KMS-11 (cell line): ENCODE measurements at regions not wholly inside any gene's neighbourhood (a gene's known extent, or its start where the extent isn't known, plus 50 kb on each side); places are given as distances from the start of the nearest gene placed in this dataset.

Experiments
- H2AFZ ChIP-seq: fragments of 200-600 bp; sonication (generic); 2 replicates; pipeline ENCODE4 v1.6.1; 2016; ENCODE audit warnings: antibody characterized with exemption, mixed run types, low read depth
- H3K27ac ChIP-seq: fragments of 200-600 bp; sonication (generic); 2 replicates; pipeline ENCODE4 v1.6.1; 2016; ENCODE audit warnings: mild to moderate bottlenecking, mixed run types
- H3K27me3 ChIP-seq: fragments of 200-600 bp; sonication (generic); 2 replicates; pipeline ENCODE4 v1.6.1; 2017; ENCODE audit warnings: mild to moderate bottlenecking, low read depth, mixed run types, moderate library complexity; ENCODE audit not compliant: insufficient read depth
- H3K36me3 ChIP-seq: fragments of 200-600 bp; sonication (generic); 2 replicates; pipeline ENCODE4 v1.6.1; 2017; ENCODE audit warnings: mild to moderate bottlenecking, mixed run types; ENCODE audit not compliant: insufficient read depth
- H3K4me1 ChIP-seq: fragments of 200-600 bp; sonication (generic); 2 replicates; pipeline ENCODE4 v1.6.1; 2016; ENCODE audit warnings: mild to moderate bottlenecking, low read depth, mixed run types; ENCODE audit not compliant: poor library complexity, severe bottlenecking
- H3K4me2 ChIP-seq: fragments of 200-600 bp; sonication (generic); 2 replicates; pipeline ENCODE4 v1.7.0; 2016; ENCODE audit warnings: mild to moderate bottlenecking, mixed run types
- H3K4me3 ChIP-seq: fragments of 200-600 bp; sonication (generic); IDR thresholded peaks from 2 replicates; pipeline ENCODE4 v1.6.1; 2017; ENCODE audit warnings: low read depth, low read length, mixed read lengths; ENCODE audit not compliant: insufficient read depth
- H3K79me2 ChIP-seq: fragments of 200-600 bp; sonication (generic); 2 replicates; pipeline ENCODE4 v1.6.1; 2016; ENCODE audit warnings: low read depth, mixed run types; ENCODE audit not compliant: insufficient read depth
- H3K9ac ChIP-seq: fragments of 200-600 bp; sonication (generic); 2 replicates; pipeline ENCODE4 v1.6.1; 2016; ENCODE audit warnings: mild to moderate bottlenecking, mixed run types
- H4K20me1 ChIP-seq: fragments of 200-600 bp; sonication (generic); 2 replicates; pipeline ENCODE4 v1.6.1; 2016; ENCODE audit warnings: mild to moderate bottlenecking, mixed run types; ENCODE audit not compliant: insufficient read depth
- TF ChIP-seq, protein P1 (sequence below): fragments of 200-600 bp; sonication (generic); conservative IDR thresholded peaks from 2 replicates; pipeline ENCODE4 v1.6.1; 2017; ENCODE audit warnings: low read depth, mild to moderate bottlenecking, antibody characterized with exemption, low read length, moderate library complexity, mixed read lengths

DNA sequence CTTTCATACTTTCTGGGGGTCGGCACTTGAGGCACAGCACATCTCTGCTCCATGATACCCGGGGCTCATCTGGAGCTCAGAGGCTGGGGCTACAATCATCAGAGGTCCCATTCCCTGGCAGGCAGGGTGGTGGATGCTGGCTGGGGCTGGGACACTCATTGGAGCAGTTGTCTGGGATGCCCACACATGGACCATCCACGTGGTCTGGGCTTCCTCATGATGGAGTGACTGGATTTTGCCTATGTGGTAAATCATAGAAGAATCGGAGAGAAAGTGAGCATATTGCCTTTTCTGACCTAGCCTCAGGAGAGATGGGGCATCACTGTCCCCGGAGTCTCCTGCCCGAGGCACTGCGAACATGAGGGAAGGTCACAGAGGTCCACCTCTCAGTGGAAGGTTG, 91.4 kb upstream of the IRS2 start:
- H3K27ac ChIP-seq, result no peak overlapping the region
- H4K20me1 ChIP-seq, result no peaks in the 10 kb centered on the region
- no peaks in the 10 kb centered on the region for H3K79me2 ChIP-seq
- H3K4me1 ChIP-seq, result no peaks in the 10 kb centered on the region
- TF ChIP-seq, protein P1, sequence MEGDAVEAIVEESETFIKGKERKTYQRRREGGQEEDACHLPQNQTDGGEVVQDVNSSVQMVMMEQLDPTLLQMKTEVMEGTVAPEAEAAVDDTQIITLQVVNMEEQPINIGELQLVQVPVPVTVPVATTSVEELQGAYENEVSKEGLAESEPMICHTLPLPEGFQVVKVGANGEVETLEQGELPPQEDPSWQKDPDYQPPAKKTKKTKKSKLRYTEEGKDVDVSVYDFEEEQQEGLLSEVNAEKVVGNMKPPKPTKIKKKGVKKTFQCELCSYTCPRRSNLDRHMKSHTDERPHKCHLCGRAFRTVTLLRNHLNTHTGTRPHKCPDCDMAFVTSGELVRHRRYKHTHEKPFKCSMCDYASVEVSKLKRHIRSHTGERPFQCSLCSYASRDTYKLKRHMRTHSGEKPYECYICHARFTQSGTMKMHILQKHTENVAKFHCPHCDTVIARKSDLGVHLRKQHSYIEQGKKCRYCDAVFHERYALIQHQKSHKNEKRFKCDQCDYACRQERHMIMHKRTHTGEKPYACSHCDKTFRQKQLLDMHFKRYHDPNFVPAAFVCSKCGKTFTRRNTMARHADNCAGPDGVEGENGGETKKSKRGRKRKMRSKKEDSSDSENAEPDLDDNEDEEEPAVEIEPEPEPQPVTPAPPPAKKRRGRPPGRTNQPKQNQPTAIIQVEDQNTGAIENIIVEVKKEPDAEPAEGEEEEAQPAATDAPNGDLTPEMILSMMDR, result no peak
- no peak overlapping the region for H3K4me2 ChIP-seq
- no peak overlapping the region for H2AFZ ChIP-seq
- no peak overlapping the region for H3K4me3 ChIP-seq
- no peak overlapping the region for H3K9ac ChIP-seq
- H3K36me3 ChIP-seq, result no peaks in the 10 kb centered on the region
- no peaks in the 10 kb centered on the region for H3K27me3 ChIP-seq

DNA sequence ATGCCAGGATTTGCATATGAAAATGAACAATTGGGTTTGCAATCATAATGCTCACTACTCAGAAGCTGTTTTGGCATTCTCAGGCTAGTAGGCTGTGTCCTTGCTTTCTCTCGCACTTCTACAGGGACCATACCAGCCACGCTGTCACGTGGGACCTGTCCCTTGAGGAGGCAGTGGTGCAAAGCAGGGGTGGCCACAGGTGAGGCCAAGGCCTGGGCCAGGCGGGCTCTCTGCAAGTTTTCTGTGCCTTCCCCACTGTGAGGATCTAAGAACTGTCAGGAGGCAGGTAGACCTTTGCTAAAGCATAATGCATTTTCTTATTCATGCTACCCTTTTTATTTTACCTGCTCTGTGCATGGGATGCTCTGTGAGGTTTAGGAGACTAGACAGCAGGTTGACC, 89.4 kb upstream of the IRS2 start:
- no peak overlapping the region for H3K9ac ChIP-seq
- no peak overlapping the region for H3K4me3 ChIP-seq
- no peaks in the 10 kb centered on the region for H3K79me2 ChIP-seq
- TF ChIP-seq, protein P1, result no peak
- H4K20me1 ChIP-seq, result no peaks in the 10 kb centered on the region
- no peaks in the 10 kb centered on the region for H3K27me3 ChIP-seq
- H3K27ac ChIP-seq, result no peak overlapping the region
- no peak overlapping the region for H3K4me2 ChIP-seq
- H3K4me1 ChIP-seq, result no peaks in the 10 kb centered on the region
- no peaks in the 10 kb centered on the region for H3K36me3 ChIP-seq
- H2AFZ ChIP-seq, result no peak overlapping the region

DNA sequence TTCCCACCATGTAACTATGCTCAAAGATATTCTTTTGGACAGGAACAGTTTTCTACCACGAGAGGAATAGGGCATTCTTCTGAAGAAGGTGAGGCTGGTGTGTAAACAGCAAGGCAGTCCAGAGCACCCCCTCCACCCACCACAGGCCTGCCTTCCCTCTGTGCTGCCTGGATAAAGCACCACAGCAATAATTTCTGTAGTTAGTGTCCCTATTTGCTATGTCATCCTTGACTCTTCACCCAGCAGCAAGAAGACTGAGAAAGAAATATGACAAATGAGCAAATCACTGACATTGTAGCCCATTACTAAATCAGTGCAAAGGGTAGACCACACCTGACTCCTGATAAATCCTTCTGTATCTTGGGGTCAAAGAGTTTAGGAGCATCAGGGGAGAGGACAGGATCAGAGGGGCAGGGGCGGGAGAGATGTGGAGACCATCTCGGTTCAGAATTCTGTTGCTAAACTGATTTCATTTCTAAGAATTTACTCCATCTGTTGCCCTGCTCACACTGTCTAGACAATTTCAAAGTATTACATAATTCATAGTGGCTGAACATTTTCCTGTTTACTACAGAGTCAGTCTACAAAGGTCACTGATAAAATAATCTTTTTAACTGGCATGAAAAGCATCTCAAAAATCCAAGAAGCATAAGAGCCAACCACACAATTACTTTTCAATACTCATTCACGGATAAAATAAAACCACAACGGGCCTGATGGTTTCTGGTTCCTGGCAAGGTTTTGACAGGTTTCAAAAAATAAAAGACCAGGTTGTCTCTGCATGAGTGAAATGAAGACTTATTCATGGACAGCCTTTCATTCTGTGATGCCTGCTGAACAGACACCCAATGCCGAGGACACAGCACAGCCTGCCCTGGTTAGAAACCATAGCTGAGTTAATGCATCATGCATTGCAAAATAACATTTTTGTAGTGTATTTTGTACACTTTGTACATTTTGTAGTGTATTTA, 88.4 kb upstream of the IRS2 start:
- no peak overlapping the region for H2AFZ ChIP-seq
- H3K4me2 ChIP-seq, result no peak overlapping the region
- H3K4me3 ChIP-seq, result no peak overlapping the region
- TF ChIP-seq, protein P1, result no peak
- no peaks in the 10 kb centered on the region for H3K4me1 ChIP-seq
- H3K27me3 ChIP-seq, result no peaks in the 10 kb centered on the region
- H3K79me2 ChIP-seq, result no peaks in the 10 kb centered on the region
- H3K36me3 ChIP-seq, result no peaks in the 10 kb centered on the region
- H3K9ac ChIP-seq, result no peak overlapping the region
- H4K20me1 ChIP-seq, result no peaks in the 10 kb centered on the region
- no peak overlapping the region for H3K27ac ChIP-seq

DNA sequence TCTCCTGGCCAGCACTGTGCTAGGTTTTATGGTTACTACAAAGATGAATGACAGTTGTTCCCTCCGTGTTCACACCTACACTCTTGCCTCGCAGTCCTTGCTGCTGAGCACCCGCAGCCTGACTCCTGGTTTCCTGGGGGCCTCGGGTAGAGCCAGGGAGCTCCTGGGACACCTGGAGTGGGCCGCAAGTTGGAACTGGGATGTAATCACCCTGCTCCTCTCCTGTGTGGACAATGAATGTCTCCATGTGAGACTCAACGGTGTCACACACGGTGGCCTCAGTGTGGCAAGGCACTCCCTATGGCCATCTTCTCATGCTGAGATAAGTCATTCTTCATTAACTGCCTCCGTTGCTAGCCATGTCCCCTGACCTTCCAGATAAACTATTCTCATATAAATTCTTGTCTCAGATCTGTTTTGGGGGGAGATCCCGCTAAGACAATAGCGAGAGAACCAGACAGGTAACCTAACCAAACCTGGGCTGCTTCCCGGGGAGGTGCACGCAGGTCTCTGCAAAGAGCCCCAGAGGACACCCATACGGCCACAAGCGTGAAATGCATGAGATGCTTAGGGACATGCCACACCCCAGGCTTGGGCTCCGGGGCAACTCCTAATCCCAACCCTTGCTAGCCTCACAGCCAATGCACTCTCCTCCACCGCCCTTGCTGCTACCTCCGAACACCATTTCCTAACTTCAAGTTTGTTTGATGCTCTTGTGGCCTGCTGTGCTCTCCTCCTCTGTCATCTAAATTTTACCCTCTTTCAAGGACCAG, 87.2 kb upstream of the IRS2 start:
- no peaks in the 10 kb centered on the region for H3K4me1 ChIP-seq
- H3K4me3 ChIP-seq, result no peak overlapping the region
- H3K4me2 ChIP-seq, result no peak overlapping the region
- no peak overlapping the region for H3K9ac ChIP-seq
- no peak overlapping the region for H3K27ac ChIP-seq
- H3K27me3 ChIP-seq, result no peaks in the 10 kb centered on the region
- TF ChIP-seq, protein P1, result no peak
- no peak overlapping the region for H2AFZ ChIP-seq
- H3K36me3 ChIP-seq, result no peaks in the 10 kb centered on the region
- no peaks in the 10 kb centered on the region for H3K79me2 ChIP-seq
- H4K20me1 ChIP-seq, result no peaks in the 10 kb centered on the region
